Inflammatory macrophage (primary cell): ENCODE measurements at regions not wholly inside any gene's neighbourhood (a gene's known extent, or its start where the extent isn't known, plus 50 kb on each side); places are given as distances from the start of the nearest gene placed in this dataset.
"Not testable (repeated sequence)": the region's sequence is repeated elsewhere in the genome, so short reads cannot be mapped to it uniquely, and the experiment has no call there.

Experiments used
- DNase-seq, 2 donors: peaks; one replicate each; pipeline ENCODE4 v3.0.0-alpha.2; 2020 to 2022

- no peak for DNase-seq
These were observed 130.7 kb upstream of the HS3ST2 start for GRCh38 chr16:22683258-22683657.

GRCh38 chr16:22683730-22684573 lies 130.0 kb upstream of the HS3ST2 start:
- DNase-seq, result peak in 1 of 2 donors; percentile 49

- DNase-seq, result no peak
These were observed 129.1 kb upstream of the HS3ST2 start for GRCh38 chr16:22684574-22685458.

- no peak for DNase-seq
These were observed 128.5 kb upstream of the HS3ST2 start for GRCh38 chr16:22685459-22685830.

DNA sequence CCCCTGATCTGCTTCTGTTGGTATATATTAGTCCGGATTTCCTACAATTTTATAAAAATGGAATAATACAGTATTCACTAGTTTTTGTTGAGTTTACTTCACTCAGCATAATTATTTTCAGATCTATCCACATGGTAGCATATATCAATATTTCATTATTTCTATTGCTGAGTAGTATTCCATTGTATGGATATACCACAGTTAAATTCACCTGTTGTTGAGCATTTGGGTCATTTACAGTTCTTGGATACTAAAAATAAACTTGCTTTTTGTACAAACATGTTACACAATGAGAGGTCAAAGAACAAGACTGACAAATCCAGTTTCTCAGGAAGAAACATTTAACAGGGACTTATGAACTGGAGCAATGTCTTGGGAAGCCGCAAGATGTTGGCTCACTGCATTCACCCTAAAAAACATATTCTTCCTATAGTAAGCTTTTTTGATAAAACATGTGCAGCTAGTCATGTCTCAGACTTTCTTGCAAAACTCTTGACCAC lies 126.9 kb upstream of the HS3ST2 start:
- no peak for DNase-seq

DNA sequence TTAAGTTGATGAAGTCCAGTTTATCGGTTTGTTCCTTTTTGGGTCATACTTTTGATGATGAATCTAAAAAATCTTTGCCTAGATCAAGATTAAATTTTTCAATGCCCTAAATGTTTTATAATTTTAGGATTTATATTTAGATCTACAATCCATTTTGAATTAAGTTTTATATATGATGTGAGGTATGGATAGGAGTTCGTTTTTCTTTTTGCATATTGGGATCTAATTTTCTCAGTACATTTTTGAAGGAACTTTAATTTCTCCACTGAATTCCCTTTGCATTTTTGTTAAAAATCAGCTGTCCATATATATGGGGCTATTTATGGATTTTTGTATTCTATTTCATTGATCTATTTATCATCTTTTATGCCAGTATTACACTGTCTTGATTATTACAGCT lies 125.5 kb upstream of the HS3ST2 start:
- no peak for DNase-seq

GRCh38 chr16:22688930-22689329 lies 125.0 kb upstream of the HS3ST2 start:
- no peak for DNase-seq

DNA sequence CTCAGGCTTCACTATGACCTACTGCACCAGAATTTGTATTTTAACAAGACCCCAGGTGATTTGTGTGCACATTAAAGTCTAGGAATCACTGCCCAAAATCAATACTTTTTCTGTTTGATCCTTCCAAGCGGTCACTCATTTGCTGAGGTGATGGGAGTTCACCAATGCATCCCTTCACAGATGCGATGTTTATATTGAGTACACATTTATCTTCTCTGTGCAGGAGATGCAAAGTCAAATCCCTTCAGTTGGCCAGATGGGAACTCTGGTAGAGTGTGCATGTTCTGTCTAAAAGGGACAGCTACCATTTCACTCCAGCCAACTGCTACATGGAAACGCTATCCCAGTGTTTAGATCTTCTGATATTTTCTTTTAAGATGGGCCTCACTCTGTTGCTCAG lies 122.6 kb upstream of the HS3ST2 start:
- DNase-seq, result no peak

DNA sequence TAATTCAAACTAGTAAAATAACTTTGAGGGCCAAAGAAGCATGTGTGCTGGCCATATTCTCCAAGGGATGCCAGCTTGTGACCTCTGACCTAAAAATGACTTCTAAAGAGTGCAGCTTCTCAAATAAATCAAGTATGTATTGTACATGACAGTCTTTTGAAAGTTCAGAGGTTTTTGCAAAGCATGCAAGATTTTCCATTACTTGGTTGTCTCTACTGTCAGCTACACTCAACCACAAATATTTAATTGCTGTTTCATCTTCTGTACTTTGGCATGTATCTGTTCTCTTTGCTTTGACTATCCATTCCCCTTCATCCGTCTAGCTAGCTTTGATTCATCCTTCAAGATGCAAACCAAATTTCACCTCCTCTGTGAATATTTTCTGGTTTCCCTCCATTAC lies 121.9 kb upstream of the HS3ST2 start:
- DNase-seq, result no peak

DNA sequence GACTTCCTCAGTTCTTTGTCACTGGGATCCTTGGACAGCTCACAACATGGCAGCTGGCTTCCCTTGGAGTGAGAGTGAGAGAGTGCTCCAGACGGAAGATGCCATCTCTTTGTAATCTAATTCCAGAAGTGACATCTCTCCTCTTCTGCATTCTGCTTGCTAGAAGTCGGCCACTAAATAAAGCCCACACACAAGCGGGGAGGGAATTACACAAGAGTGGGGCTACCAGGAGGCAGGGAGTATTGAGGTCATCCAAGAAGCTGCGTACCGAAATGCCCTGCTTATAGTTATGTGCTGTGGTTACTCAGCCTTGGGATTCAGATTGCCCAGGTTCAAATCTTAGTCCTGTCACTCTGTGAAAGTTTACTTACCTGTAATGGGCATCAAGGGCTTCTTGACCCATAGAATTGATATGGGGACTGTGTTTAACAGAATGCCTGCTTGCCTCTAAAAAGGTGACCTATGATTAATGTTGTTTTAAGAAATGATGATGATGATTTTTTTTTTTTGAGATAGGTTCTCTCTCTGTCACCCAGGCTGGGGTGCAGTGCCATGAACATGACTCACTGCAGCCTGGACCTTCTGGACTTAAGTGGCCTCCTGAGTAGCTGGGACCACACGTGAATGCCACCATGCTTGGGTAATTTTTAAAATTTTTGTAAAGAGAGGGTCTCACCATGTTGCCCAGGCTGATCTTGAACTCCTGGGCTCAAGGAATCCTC lies 120.9 kb upstream of the HS3ST2 start:
- DNase-seq, result peak; percentile 56 to 70

DNA sequence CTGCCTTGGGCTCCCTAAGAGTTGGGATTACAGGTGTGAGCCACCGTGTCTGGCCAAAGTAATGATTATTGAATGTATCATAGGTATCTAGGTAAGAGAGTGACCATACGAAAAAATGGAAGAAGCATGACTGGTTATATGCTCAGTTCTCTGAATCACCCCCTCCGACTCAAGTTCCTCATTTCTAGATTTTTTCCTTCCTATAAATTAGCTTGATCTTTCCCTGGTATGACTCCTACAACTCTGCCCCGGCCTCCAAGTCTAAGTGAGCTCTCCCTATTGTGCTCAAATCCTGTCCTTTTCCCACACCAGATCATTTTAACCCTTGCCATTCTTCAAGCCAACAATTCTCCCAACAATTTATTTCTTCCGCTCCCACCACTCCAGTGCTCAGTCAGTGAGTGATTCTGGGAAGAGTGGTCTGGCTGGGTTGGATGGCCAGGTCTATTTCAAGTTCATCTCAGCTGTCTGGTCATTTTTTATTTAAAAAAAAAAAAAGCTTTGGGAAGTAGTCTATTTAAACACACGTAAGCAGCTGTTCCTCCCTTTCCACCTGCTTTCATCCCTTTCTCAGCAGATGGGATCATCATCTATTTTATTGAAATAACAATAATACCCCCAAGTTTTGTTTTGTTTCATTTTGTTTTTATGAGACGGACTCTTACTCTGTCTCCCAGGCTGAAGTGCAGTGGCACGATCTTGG lies 120.2 kb upstream of the HS3ST2 start:
- peak; percentile 49 to 52 for DNase-seq

- DNase-seq, result no peak
These were observed 119.0 kb upstream of the HS3ST2 start for GRCh38 chr16:22694887-22695382.

DNA sequence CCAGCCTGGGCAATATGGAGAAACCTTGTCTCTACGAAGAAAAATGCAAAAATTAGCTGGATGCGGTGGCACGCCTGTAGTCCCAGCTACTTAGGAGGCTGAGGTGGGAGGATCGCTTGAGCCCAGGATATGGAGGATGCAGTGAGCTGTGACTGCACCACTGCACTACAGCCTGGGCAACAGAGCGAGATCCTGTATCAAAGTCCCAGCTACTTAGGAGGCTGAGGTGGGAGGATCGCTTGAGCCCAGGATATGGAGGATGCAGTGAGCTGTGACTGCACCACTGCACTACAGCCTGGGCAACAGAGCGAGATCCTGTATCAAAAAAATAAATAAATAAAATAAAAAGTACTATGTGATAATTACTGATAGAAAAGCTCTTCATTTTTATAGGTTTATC lies 118.2 kb upstream of the HS3ST2 start:
- not testable (repeated sequence) for DNase-seq

GRCh38 chr16:22699356-22699755 lies 114.6 kb upstream of the HS3ST2 start:
- DNase-seq, result no peak

DNA sequence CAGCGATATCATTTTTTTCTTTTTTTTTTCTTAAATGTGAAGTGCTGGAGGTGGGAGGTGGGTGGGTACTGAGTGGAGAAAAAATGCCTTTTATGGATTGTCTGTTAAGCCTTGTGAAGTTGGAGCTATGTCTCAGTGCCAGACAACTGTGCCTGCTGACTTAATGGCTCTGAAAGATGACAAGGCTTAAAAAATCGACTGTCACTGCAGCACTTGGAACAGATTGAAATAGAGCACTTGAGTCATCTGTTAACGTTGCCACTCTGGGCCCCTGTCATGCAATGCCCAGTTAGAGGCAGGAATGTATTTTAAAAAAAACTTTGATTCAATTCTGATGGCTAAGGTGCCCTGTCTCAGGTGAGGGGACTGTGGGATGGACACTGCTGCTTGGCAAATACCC lies 108.2 kb upstream of the HS3ST2 start:
- DNase-seq, result no peak

DNA sequence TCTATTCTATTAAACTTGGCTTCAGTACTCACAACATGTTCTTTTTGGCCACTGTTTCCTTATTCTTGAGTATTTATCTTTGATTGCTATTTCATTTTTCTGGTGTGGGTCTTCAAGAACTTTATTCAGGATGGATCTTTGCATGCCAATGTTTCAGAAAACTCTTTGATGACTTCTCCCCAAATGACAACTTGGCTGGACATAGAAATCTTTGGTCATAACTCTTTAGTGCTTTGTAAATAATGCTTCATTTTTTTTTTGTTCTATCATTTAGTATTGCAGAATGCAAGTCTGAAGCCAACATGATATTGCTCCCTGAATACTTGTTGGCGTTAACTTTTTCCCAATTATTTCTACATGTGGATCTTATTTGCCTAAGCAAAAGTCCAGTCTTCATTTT lies 103.6 kb upstream of the HS3ST2 start:
- DNase-seq, result no peak

DNA sequence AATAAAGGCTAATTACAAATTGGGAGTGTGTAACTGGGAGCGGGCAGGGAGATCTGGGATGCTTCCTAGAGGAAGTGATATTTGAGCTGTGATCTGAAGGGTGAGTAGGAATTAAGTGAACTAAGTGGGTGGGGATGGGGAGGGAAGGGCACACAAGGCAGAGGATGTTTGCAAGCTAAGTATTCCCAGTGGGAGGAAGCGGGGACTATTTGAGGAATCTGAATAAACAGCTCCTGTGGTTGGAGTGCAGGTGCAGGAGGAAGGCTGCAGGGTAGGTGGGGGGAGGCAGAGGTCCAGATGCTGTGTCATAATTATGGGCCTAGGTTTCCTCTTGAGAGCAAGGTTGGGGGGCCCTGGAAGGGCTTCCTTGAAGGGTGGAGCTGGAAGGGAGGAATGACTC lies 102.1 kb upstream of the HS3ST2 start:
- DNase-seq, result no peak

DNA sequence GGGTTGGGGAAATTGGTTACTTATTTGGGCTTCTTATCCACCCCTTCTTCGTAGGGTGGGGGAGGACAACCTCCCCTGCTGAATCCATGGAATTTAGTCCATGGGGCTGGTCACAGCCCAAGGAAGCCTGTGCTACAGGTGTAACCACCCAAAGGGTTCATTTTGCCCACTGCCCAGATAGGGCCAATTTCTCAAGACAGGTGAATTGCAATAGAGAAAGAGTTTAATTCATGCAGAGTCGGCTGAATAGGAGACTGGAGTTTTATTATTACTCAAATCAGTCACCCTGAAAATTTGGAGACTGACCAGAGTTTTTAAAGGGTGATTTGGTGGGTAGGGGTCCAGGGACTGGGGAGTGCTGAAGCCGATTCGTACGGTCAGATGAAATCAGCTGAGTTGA lies 101.5 kb upstream of the HS3ST2 start:
- DNase-seq, result no peak

GRCh38 chr16:22718598-22718997 lies 95.4 kb upstream of the HS3ST2 start:
- not testable (repeated sequence) for DNase-seq

DNA sequence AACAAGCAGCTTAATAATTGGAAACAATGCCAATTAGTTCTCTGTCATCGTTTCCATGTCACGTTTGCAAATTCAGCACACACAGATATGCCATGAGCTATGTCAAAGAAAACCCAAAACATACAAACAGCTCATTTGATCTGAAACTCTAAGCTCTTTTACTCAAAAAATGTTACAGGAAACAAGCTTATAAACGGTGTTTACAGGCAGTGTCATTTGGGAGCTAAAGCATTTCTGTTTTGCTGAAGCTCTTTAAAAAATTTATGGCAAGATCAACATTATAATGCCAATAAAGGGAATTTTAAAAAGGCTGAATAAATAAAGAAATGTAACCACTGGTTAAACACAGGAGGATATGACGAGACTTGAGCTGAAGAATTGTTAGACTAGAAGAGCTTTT lies 94.0 kb upstream of the HS3ST2 start:
- DNase-seq, result no peak

- DNase-seq, result no peak
These were observed 92.4 kb upstream of the HS3ST2 start for GRCh38 chr16:22721511-22722100.
